Right atrium auricular region (tissue), 2 donors: ENCODE measurements at regions not wholly inside any gene's neighbourhood (a gene's known extent, or its start where the extent isn't known, plus 50 kb on each side); places are given as distances from the start of the nearest gene placed in this dataset.
A peak's percentile ranks its signal among the peaks of the same experiment; 100 is the strongest.
"Not testable (repeated sequence)": the region's sequence is repeated elsewhere in the genome, so short reads cannot be mapped to it uniquely, and the experiment has no call there.

Experiments
- DNase-seq: peaks from one replicate; pipeline ENCODE4 v3.0.0-alpha.2; 2019; ENCODE audit warnings: low spot score
- H3K27ac ChIP-seq, 2 donors: fragments of 200-600 bp; sonication (generic); 1 replicate in 1 of 2; 2 replicates in 1 of 2; pipeline ENCODE4 v1.5.1; 2016 to 2019
- H3K27me3 ChIP-seq, 2 donors: fragments of 200-600 bp; sonication (generic); one replicate each; pipeline versions ENCODE4 v1.5.1 to v1.6.0; 2017 to 2019
- H3K36me3 ChIP-seq: fragments of 200-600 bp; sonication (generic); one replicate; pipeline ENCODE4 v1.5.1; 2016
- H3K4me1 ChIP-seq, 2 donors: fragments of 200-600 bp; sonication (generic); one replicate each; pipeline versions ENCODE4 v1.5.1 to v1.6.0; 2017 to 2019
- H3K4me3 ChIP-seq, 2 donors: fragments of 200-600 bp; sonication (generic); 1 replicate in 1 of 2; 2 replicates in 1 of 2; pipeline ENCODE4 v1.5.1; 2017 to 2019; ENCODE audit warnings: mild to moderate bottlenecking in 1 of 2, moderate library complexity in 1 of 2
- H3K9me3 ChIP-seq, 2 donors: fragments of 200-600 bp; sonication (generic); one replicate each; pipeline ENCODE4 v1.5.1; 2019
- TF ChIP-seq, protein P1 (sequence below), 2 donors: fragments of 200-600 bp; sonication (generic); IDR thresholded peaks; one replicate each; pipeline ENCODE4 v1.5.1; 2019; ENCODE audit warnings: antibody characterized with exemption in 2 of 2

DNA sequence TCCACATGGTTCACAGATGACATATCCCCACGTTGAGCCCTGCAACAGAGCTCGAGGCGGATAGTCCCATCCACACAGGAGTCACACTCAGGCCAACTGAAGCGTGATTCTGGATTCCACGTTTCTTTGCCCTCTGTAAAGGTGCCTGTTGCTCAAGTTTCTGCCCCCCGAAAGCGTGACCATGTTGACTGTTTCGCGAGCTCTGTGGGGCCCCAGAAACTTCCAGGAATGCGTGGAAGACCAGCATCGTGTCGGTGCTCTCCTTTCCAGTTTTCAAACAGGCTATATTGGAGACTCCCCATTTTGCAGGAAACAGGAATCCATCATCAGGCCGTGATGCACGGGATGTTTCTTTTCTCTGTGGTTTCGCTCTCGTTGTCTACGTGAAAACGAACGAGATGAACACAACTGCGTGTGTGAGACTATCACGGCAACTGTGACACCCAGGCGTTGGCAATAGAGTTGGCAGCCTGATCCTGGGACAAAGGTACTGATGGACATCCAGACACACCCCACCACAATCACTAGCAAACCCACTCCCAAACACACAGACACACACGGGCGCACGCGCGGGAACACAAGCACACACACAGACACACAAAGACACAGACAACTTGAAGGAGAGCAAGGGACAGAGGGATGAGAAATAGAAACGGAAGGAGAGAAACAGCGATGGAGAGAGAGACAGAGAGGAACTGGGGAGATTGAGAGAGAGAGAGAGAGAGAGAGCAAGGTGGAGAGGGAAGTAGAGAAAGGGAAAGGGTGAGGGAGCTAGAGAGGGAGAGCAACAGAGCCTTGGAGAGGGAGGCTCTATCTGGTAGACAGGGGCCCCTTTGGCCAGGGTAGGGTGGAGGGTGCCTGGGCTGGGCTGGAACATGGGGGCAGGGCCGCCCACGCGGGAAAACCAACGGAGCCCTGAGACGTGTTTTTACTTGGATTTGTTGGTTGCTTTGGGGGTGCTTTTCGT, 1609.3 kb downstream of the SPATA31A7 start:
- H3K27ac ChIP-seq, H3K9me3 ChIP-seq, H3K36me3 ChIP-seq: not testable (repeated sequence)
- H3K27me3 ChIP-seq, result peaks cover 15 to 28% of the 10 kb centered on the region in 2 donors
- peaks cover 0 to 40% of the 10 kb centered on the region in 2 donors for H3K4me1 ChIP-seq
- H3K4me3 ChIP-seq, result peak overlapping the region; percentile 30 to 53
- peak; percentile 69 for DNase-seq

DNA sequence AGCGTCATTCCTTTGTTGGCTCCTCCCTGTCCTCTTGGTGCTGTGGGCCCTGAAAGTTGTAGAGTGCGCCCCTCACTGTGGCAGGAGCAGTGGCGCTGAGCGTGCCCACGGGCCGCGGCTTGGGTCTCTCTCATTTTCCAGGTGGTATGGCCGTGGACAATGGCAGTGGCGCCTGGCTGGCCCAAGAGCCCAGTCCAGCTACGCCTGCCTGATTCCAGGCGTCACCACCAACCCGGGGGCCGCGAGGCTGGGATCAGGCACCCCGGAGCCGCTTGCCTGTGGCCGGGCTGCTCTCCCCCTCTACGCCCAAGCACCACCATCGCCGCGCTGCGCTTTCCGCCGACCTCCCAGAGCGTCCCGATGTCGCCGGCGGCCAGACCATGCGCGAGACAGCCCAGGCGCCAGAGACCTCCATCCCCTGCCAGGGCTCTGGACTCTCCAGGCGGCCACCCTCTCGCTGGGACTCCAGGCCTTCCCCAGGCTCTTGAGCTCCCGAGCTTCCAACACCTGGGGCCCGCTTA, 1610.1 kb downstream of the SPATA31A7 start:
- H3K9me3 ChIP-seq, H3K36me3 ChIP-seq: not testable (repeated sequence)
- peak; percentile 68 for DNase-seq
- Histone ChIP-seq H3K4me1 (peaks cover 0 to 40% of the 10 kb centered on the region in 2 donors), H3K4me3 (peak overlapping the region; percentile 30 to 53), H3K27me3 (peaks cover 17 to 28% of the 10 kb centered on the region in 2 donors), H3K27ac (peak overlapping the region in 1 of 2 donors; percentile 46)

DNA sequence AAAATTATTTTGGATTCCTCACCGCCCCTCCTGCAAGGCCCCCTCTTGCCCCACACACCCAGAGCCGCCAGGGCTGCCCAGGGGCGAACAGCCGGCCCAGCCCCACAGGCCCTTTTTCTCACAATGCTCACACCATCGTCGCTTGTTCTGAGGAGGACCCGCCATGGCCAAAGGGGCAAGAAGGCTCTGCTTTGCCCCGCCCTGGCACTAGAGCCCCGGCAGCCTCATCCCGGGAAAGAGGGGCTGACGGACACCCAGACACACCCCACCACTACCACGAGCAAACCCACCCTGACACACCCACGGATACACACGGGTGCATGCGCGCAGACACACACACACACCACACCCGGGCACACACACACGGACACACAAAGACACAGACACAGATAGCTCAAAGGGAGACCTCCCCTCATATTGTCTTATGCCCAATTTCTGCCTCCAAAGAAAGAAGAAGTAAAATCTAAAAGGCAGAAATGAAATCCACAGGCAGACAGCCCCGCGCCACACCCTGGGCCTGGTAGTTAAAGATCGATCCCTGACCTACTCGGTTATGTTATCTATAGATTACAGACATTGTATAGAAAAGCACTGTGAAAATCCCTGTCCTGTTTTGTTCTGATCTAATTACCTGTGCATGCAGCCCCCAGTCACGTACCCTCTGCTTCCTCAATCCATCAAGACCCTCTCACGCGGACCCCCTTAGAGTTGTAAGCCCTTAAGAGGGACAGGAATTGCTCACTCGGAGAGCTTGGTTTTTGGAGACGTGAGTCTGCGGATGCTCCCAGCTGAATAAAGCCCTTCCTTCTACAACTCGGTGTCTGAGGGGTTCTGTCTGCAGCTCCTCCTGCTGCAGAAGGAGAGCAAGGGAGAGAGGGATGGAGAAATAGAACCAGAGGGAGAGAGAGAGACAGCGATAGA, 1610.9 kb downstream of the SPATA31A7 start:
- H3K9me3 ChIP-seq, H3K36me3 ChIP-seq: not testable (repeated sequence)
- DNase-seq, result peak; percentile 73
- peak overlapping the region; percentile 30 to 53 for H3K4me3 ChIP-seq
- peaks cover 0 to 40% of the 10 kb centered on the region in 2 donors for H3K4me1 ChIP-seq
- H3K27ac ChIP-seq, result peak overlapping the region; percentile 2 to 3
- peaks cover 17 to 28% of the 10 kb centered on the region in 2 donors for H3K27me3 ChIP-seq

DNA sequence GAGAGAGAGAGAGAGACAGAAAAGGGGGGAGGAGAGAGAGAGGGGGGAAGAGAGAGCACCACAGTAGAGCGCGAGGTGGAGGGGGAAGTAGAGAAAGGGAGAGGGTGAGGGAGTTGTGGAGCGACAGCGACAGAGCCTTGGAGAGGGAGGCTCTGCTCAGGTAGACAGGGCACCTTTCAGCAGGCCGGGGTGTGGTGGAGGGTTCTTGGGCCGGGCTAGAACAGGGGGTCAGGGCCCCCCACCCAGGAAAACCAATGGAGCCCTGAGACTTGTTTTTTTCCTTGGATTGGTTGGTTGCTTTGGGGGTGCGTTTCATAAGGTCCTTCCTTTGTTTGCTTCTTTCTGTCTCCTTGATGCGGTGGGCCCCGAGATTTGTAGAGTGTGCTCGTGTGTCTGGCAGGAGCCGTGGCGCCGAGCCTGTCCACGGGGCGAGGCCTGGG, 1611.6 kb downstream of the SPATA31A7 start:
- H3K27ac ChIP-seq, result peak overlapping the region in 1 of 2 donors; percentile 2
- peaks cover 17 to 28% of the 10 kb centered on the region in 2 donors for H3K27me3 ChIP-seq
- peak; percentile 66 for DNase-seq

DNA sequence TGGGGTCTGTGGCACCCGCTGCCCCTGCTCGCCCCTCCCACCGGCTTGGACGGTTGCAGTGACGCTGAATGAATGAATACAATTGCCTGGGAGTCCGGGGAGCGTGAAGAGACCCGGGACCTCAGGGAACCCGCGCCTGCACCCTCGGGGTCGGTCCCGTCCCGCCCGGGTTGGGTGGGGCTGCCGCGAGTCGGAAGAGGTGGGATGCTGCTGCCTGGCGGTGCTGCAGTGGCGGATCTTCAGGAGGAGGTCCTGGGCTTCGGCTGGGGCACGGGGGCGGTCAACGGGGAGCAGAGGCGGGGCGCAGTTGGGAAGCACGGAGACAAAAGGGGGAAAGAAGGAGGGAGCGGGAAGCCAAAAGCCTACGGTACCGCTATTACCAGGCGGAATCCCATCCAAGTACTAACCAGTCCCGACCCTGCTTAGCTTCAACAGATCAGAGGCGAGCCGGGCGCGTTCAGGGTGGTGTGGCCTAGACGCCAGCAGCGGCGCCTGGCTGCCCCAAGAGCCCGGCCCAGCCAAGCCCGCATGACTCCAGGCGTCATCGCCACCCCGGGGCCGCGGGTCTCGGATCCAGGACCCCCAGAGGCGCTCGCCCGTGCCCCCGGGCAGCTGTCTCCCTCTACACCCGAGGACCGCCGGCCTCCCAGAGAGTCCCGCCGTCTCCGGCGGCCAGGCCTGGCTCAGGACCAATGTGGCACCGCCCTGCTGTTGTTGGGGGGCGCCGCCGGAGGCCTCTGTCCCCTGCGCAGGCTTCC, 1612.3 kb downstream of the SPATA31A7 start:
- peaks cover 0 to 40% of the 10 kb centered on the region in 2 donors for H3K4me1 ChIP-seq
- peak overlapping the region; percentile 79 to 80 for H3K27ac ChIP-seq
- DNase-seq, result peak; percentile 86
- H3K9me3 ChIP-seq, H3K36me3 ChIP-seq: not testable (repeated sequence)
- peaks cover 17 to 28% of the 10 kb centered on the region in 2 donors for H3K27me3 ChIP-seq
- TF ChIP-seq, protein P1, sequence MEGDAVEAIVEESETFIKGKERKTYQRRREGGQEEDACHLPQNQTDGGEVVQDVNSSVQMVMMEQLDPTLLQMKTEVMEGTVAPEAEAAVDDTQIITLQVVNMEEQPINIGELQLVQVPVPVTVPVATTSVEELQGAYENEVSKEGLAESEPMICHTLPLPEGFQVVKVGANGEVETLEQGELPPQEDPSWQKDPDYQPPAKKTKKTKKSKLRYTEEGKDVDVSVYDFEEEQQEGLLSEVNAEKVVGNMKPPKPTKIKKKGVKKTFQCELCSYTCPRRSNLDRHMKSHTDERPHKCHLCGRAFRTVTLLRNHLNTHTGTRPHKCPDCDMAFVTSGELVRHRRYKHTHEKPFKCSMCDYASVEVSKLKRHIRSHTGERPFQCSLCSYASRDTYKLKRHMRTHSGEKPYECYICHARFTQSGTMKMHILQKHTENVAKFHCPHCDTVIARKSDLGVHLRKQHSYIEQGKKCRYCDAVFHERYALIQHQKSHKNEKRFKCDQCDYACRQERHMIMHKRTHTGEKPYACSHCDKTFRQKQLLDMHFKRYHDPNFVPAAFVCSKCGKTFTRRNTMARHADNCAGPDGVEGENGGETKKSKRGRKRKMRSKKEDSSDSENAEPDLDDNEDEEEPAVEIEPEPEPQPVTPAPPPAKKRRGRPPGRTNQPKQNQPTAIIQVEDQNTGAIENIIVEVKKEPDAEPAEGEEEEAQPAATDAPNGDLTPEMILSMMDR (IDR thresholded peaks at IDR 0.05), result peak in 1 of 2 donors; percentile 34
- peak overlapping the region; percentile 42 to 53 for H3K4me3 ChIP-seq

More for the DNA sequence above, 1611.6 kb downstream of the SPATA31A7 start:
- not testable (repeated sequence) for H3K36me3 ChIP-seq, H3K9me3 ChIP-seq
- Histone ChIP-seq H3K4me1 (peaks cover 0 to 40% of the 10 kb centered on the region in 2 donors), H3K4me3 (peak overlapping the region; percentile 42 to 53)

DNA sequence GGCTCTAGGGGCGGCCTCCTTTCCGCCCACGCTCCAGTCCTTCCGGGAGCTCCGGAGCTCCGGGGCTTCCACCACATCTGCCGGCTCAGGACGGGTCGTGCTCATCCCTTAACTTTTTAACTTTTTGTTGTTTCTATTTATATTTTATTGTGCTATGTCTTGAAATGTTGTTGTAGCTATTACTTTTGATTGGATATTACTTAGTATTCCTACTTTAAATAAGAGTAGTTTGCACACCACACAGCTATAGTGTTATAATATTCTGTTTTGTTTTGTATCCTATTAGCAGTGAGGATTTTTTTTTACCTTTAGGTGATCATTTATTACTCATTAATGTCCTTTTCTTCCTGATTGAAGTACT, 1612.9 kb downstream of the SPATA31A7 start:
- Histone ChIP-seq H3K27me3 (peaks cover 17 to 28% of the 10 kb centered on the region in 2 donors), H3K4me3 (peak overlapping the region; percentile 42 to 53), H3K4me1 (peaks cover 0 to 40% of the 10 kb centered on the region in 2 donors), H3K27ac (peak overlapping the region; percentile 79 to 80)
- not testable (repeated sequence) for H3K36me3 ChIP-seq, DNase-seq, H3K9me3 ChIP-seq

DNA sequence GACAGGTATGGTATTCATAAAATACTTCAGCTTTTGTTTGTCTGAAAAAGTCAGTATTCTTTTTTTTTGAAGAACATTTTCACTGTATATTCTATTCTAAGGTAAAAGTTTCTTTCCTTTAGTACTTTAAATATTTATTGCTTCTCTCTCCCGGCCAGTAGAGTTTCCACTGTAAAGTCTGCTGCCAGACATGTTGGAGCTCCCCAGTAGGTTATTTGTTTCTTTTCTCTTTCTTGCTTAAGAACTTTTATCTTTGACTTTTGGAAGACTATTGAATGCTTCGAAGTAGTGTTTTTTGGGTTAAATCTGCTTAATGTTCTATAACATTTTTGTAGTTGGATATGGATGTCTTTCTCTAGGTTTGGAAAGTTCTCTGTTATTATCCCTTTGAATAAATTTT, 1613.3 kb downstream of the SPATA31A7 start:
- Histone ChIP-seq H3K4me1 (peaks cover 0 to 40% of the 10 kb centered on the region in 2 donors), H3K27me3 (peaks cover 17 to 28% of the 10 kb centered on the region in 2 donors), H3K4me3 (peak overlapping the region in 1 of 2 donors; percentile 53)
- not testable (repeated sequence) for H3K36me3 ChIP-seq, H3K9me3 ChIP-seq, DNase-seq, H3K27ac ChIP-seq

DNA sequence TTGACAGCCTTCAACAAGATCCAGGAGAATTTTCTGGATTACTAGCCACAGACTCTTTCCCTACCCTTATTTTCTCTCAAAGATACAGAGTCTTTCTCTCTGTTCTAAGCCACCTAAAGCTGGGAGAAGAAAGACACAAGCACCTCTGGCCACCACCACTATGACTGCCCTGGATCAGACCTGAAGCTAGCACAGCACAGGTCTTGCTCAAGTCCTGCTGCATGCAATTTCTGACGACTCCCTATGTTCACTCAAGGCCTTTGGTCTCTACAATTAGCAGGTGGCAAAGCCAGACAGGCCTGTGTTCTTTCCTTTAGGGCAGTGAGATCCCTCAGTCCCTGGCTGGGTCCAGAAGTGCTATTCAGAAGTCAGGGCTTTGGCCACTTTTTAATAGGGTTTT, 1614.5 kb downstream of the SPATA31A7 start:
- not testable (repeated sequence) for DNase-seq, H3K9me3 ChIP-seq, H3K4me3 ChIP-seq, H3K27ac ChIP-seq, H3K36me3 ChIP-seq
- Histone ChIP-seq H3K4me1 (peaks cover 0 to 34% of the 10 kb centered on the region in 2 donors), H3K27me3 (peaks cover 17 to 24% of the 10 kb centered on the region in 2 donors)

DNA sequence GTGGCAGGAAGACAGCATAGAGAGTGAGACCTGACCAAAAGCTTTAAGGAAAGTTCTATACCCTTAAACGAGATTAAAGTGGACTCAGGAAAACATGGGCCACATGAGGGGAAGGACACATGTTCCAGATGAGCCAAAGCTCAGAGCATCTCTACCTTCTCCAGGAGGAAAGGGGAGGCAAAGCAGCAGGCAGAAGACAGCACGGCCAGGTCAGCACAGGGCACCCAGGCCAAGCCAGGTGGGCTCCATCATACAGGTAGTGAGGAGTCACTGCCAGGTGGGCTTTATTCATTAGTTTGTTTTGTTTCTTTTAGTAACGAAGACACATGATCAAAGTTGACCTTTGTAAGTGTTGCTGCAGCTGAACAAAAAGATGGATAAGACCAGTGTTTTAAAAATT, 1617.6 kb downstream of the SPATA31A7 start:
- not testable (repeated sequence) for H3K9me3 ChIP-seq, H3K4me3 ChIP-seq, DNase-seq, H3K27ac ChIP-seq, H3K27me3 ChIP-seq, H3K4me1 ChIP-seq, H3K36me3 ChIP-seq

DNA sequence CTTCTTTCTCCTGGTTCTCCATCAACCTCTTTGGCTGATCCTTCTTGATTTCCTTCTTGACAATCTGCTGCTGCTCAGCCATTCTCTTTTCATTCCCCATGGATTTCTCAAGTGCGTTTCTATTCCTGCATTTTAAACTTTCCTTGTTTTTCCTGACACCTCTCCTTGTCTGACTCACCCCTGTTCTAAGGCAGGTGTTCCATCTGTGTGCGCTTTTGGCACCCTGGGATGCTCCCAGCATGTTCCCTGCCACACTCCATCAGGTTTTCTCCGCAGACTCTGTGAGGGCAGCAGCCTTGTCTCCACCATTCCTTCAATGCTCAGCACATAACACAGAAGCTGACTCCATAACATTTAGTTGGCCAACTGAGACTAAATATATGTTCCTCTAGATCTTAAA, 1618.2 kb downstream of the SPATA31A7 start:
- H3K4me1 ChIP-seq, H3K27me3 ChIP-seq, H3K27ac ChIP-seq, H3K4me3 ChIP-seq, DNase-seq, H3K36me3 ChIP-seq, H3K9me3 ChIP-seq: not testable (repeated sequence)

DNA sequence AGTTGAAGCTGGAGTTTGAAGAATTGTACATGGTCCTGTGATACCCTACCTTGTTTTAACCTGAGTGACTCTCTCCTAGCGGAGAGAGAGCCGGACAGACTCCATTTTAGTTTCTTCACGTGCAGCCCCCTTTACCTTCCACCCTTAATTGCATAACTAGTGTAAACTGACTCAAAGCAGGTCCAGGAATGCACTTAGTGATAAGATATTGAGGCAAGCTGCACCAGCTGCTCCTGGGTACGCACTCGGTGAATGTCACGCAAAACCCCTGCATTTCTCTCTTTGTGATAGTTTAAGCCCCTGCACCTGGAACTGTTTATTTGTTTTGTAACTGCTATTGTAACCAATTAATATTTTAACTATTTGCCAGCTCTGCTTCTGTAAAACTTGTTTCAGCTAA, 1620.5 kb downstream of the SPATA31A7 start:
- H3K36me3 ChIP-seq, H3K4me1 ChIP-seq: not testable (repeated sequence)

DNA sequence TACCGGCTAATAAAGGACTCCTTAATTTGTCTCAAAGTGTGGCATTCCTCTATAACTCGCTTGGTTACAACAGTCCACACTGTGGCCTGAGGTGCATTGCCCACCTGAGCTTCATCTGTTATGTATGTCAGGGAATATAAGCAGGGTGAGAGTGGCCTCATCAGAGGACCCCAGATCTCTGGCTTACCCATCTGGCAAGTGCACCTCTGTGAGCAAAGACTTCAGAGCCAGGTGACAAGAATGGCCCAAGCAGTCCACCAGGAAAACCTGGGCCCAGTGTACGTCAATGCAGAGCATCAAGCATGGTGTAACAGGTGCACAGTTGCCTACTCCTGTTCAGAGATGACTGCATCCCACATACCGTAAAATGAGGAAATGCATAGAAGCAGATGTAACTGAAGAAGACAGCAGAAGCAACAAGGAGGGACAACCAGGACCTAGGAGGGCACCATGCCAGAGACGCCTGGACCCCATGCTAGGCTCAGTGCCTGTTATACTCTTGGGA, 1621.0 kb downstream of the SPATA31A7 start:
- not testable (repeated sequence) for H3K36me3 ChIP-seq, DNase-seq, H3K27me3 ChIP-seq, H3K27ac ChIP-seq, H3K4me1 ChIP-seq, H3K9me3 ChIP-seq, H3K4me3 ChIP-seq

More for the DNA sequence above, 1620.5 kb downstream of the SPATA31A7 start:
- H3K4me3 ChIP-seq, H3K9me3 ChIP-seq, DNase-seq, H3K27me3 ChIP-seq, H3K27ac ChIP-seq: not testable (repeated sequence)
